PC-9 (cell line): ENCODE measurements at regions not wholly inside any gene's neighbourhood (a gene's known extent, or its start where the extent isn't known, plus 50 kb on each side); places are given as distances from the start of the nearest gene placed in this dataset.

Source experiments
- BruUV-seq: library from RNA; stranded (reverse); fragments of 400-500 nt; replicated peaks from 2 replicates; lab custom pipeline; 2021; lab: Mats Ljungman, UMichigan
- CTCF ChIA-PET: fragments of 300-600 bp; sonication (Branson Sonifier 250); formaldehyde crosslinking; loops from one replicate; lab custom pipeline; 2022; ENCODE audit warnings: antibody characterized with exemption; lab: Charles Lee
- POLR2A ChIA-PET: fragments of 300-600 bp; sonication (Branson Sonifier 250); formaldehyde crosslinking; loops from one replicate; lab custom pipeline; 2022; ENCODE audit warnings: antibody characterized with exemption; ENCODE audit not compliant: unreplicated experiment; lab: Charles Lee
- DNase-seq, 2 experiments: peaks; one replicate each; pipeline versions ENCODE4 v3.0.0 to v3.0.0-alpha.2; 2015 to 2022; ENCODE audit warnings: mixed read lengths in 1 of 2
- H2AFZ ChIP-seq: fragments of 200-600 bp; sonication (generic); 2 replicates; pipeline ENCODE4 v1.8.1; 2017; ENCODE audit warnings: antibody characterized with exemption
- H3F3A ChIP-seq: fragments of 200-600 bp; sonication (generic); 2 replicates; pipeline ENCODE4 v1.8.1; 2017; ENCODE audit warnings: antibody characterized with exemption, mild to moderate bottlenecking, low read depth; ENCODE audit not compliant: insufficient read depth
- H3K27ac ChIP-seq: fragments of 200-600 bp; sonication (generic); 2 replicates; pipeline ENCODE4 v1.6.1; 2016; ENCODE audit warnings: mixed run types
- H3K27me3 ChIP-seq: fragments of 200-600 bp; sonication (generic); 2 replicates; pipeline ENCODE4 v1.6.1; 2016; ENCODE audit warnings: low read depth, mixed run types; ENCODE audit not compliant: insufficient read depth
- H3K36me3 ChIP-seq: fragments of 200-600 bp; sonication (generic); 2 replicates; pipeline ENCODE4 v1.6.1; 2016; ENCODE audit warnings: low read depth, mixed run types
- H3K4me1 ChIP-seq: fragments of 200-600 bp; sonication (generic); replicated peaks from 2 replicates; pipeline ENCODE4 v1.6.1; 2016; ENCODE audit warnings: mixed run types; ENCODE audit not compliant: insufficient read depth
- H3K4me2 ChIP-seq: fragments of 200-600 bp; sonication (generic); 2 replicates; pipeline ENCODE4 v1.6.1; 2017; ENCODE audit warnings: mixed run types
- H3K4me3 ChIP-seq: fragments of 200-600 bp; sonication (generic); 2 replicates; pipeline ENCODE4 v1.6.1; 2016; ENCODE audit warnings: mixed run types
- H3K79me2 ChIP-seq: fragments of 200-600 bp; sonication (generic); 2 replicates; pipeline ENCODE4 v1.6.1; 2017; ENCODE audit warnings: low read depth, mixed run types
- H3K9me2 ChIP-seq: fragments of 200-600 bp; sonication (generic); 2 replicates; pipeline ENCODE4 v1.8.1; 2017; ENCODE audit warnings: mild to moderate bottlenecking; ENCODE audit not compliant: insufficient read depth
- H3K9me3 ChIP-seq: fragments of 200-600 bp; sonication (generic); 2 replicates; pipeline ENCODE4 v1.8.1; 2016; ENCODE audit warnings: low read depth; ENCODE audit not compliant: insufficient read depth
- H4K20me1 ChIP-seq: fragments of 200-600 bp; sonication (generic); 2 replicates; pipeline ENCODE4 v1.8.1; 2017; ENCODE audit not compliant: insufficient read depth
- CTCF ChIP-seq: fragments of 200-600 bp; sonication (generic); conservative IDR thresholded peaks from 2 replicates; pipeline ENCODE4 v1.6.1; 2017; ENCODE audit warnings: mixed run types, antibody characterized with exemption, mild to moderate bottlenecking, moderate library complexity
- EZH2 ChIP-seq: fragments of 200-600 bp; sonication (generic); IDR thresholded peaks from 2 replicates; pipeline ENCODE4 v1.8.0; 2017; ENCODE audit warnings: antibody characterized with exemption, low read depth
- intact Hi-C: fragments of 100-400 bp; cut with micrococcal nuclease; formaldehyde crosslinking; loops from one replicate; pipeline ENCODE4 v1.10.0; 2022; ENCODE audit not compliant: unreplicated experiment

- ChIA-PET POLR2A (no interaction called here), CTCF (no interaction called here)
- H3K27me3 ChIP-seq: no peaks in the 10 kb centered on the region
- H3F3A ChIP-seq: no peaks in the 10 kb centered on the region
- no peak overlapping the region for H3K4me2 ChIP-seq
- TF ChIP-seq EZH2 (no peak), CTCF (no peak)
- H3K27ac ChIP-seq: no peak overlapping the region
- no peaks in the 10 kb centered on the region for H3K4me1 ChIP-seq
- H3K4me3 ChIP-seq: no peak overlapping the region
- no peaks in the 10 kb centered on the region for H3K79me2 ChIP-seq
- no TSS peak for BruUV-seq
- no peak overlapping the region for H2AFZ ChIP-seq
- H3K9me3 ChIP-seq: no peaks in the 10 kb centered on the region
- H3K36me3 ChIP-seq: no peaks in the 10 kb centered on the region
- DNase-seq: no peak
- H4K20me1 ChIP-seq: no peaks in the 10 kb centered on the region
- intact Hi-C loops: loop anchor here (10.0 kb wide), 1 partner anchor 1164 kb away; no protein-coding TSS in a partner anchor
- H3K9me2 ChIP-seq: no peaks in the 10 kb centered on the region
Measured at GRCh38 chr3:181330821-181331563, 341.5 kb upstream of the DNAJC19 start.

- no peaks in the 10 kb centered on the region for H3K27me3 ChIP-seq
- H3K36me3 ChIP-seq: no peaks in the 10 kb centered on the region
- ChIA-PET POLR2A (no interaction called here), CTCF (interaction anchor here (0.6 kb wide), 1 partner anchor 1765 kb away, joined by 4 read pairs; no protein-coding TSS in a partner anchor)
- H3K4me1 ChIP-seq: no peaks in the 10 kb centered on the region
- H3K9me2 ChIP-seq: no peaks in the 10 kb centered on the region
- no TSS peak for BruUV-seq
- no peak overlapping the region for H3K4me3 ChIP-seq
- intact Hi-C loops: loop anchor here (10.0 kb wide), 1 partner anchor 1165 kb away; no protein-coding TSS in a partner anchor
- no peak overlapping the region for H3K27ac ChIP-seq
- H3F3A ChIP-seq: no peaks in the 10 kb centered on the region
- no peak overlapping the region for H3K4me2 ChIP-seq
- H3K79me2 ChIP-seq: no peaks in the 10 kb centered on the region
- no peak for TF ChIP-seq EZH2
- TF ChIP-seq CTCF: no peak
- no peaks in the 10 kb centered on the region for H3K9me3 ChIP-seq
- H4K20me1 ChIP-seq: no peaks in the 10 kb centered on the region
- H2AFZ ChIP-seq: no peak overlapping the region
- no peak for DNase-seq
Measured at GRCh38 chr3:181330257-181330656, 340.7 kb upstream of the DNAJC19 start.

GRCh38 chr3:181329024-181329423, 339.5 kb upstream of the DNAJC19 start:
- Histone ChIP-seq H3F3A (no peaks in the 10 kb centered on the region), H3K27ac (no peak overlapping the region), H3K27me3 (no peaks in the 10 kb centered on the region), H3K4me3 (no peak overlapping the region), H3K9me3 (no peaks in the 10 kb centered on the region), H3K4me1 (no peaks in the 10 kb centered on the region), H3K79me2 (no peaks in the 10 kb centered on the region), H3K9me2 (no peaks in the 10 kb centered on the region), H2AFZ (no peak overlapping the region), H4K20me1 (no peaks in the 10 kb centered on the region), H3K4me2 (no peak overlapping the region), H3K36me3 (no peaks in the 10 kb centered on the region)
- ChIA-PET POLR2A (interaction anchor here (0.9 kb wide), 1 partner anchor 1286 kb away, joined by 4 read pairs; no protein-coding TSS in a partner anchor), CTCF (interaction anchor here (0.5 kb wide), 1 partner anchor 89 kb away, joined by 3 read pairs; no protein-coding TSS in a partner anchor)
- no TSS peak for BruUV-seq
- intact Hi-C loops: loop anchor here (5.0 kb wide), 1 partner anchor 928 kb away; no protein-coding TSS in a partner anchor
- TF ChIP-seq EZH2: no peak
- no peak for TF ChIP-seq CTCF
- DNase-seq: no peak
